ENCODE measurements at regions not wholly inside any gene's neighbourhood (a gene's known extent, or its start where the extent isn't known, plus 50 kb on each side); places are given as distances from the start of the nearest gene placed in this dataset.

GRCh38 chr11:20289732-20290131, 73.8 kb upstream of the HTATIP2 start:
- H3K9me3 ChIP-seq = no peaks in the 10 kb centered on the region
- no peaks in the 10 kb centered on the region for H3K4me1 ChIP-seq
- H3K27me3 ChIP-seq = peaks cover 0 to 25% (median 6%) of the 10 kb centered on the region in 7 donors
- no peak for DNase-seq
- TF ChIP-seq CTCF (IDR thresholded peaks at IDR 0.05) = no peak
- no peak for ATAC-seq
- no peak overlapping the region for H3K27ac ChIP-seq
- WGBS, 2 donors = 60 to 61% methylated on average over 2 of the region's 2 CpGs
- intact Hi-C loops (cut with DNase I) = loop anchor here in 1 of 10 donors (5.0 kb wide), 1 partner anchor 1482 kb away; no protein-coding TSS in a partner anchor
- no peak overlapping the region for H3K4me3 ChIP-seq
- no peaks in the 10 kb centered on the region for H3K36me3 ChIP-seq

DNA sequence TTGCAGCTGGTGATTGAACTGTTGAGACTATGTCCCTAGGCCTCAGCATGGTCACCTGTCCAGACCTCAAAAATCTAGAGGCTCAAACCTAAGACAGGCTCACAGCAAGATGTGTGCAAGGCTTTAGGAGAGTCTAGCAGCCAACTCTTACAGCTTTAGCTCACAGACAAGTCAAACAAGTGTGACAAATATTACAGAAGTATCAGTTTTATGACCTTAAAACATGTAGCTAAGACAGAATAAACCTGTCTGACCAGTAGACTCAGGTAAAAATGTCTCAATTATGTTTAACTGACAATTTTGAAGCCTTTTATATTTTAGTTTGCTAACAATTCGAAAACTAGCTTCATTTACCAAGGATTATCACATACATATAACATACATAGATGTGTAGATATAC, 80.0 kb upstream of the HTATIP2 start:
- DNase-seq = no peak
- peaks cover 0 to 16% (median 7%) of the 10 kb centered on the region in 7 donors for H3K27me3 ChIP-seq
- 64 to 70% methylated on average over 1 of the region's 1 CpG for WGBS, 2 donors
- no peak overlapping the region for H3K4me3 ChIP-seq
- no peak for ATAC-seq
- H3K9me3 ChIP-seq = peaks cover 0 to 18% (median 0%) of the 10 kb centered on the region in 11 donors
- no peaks in the 10 kb centered on the region for H3K4me1 ChIP-seq
- H3K27ac ChIP-seq = no peak overlapping the region
- intact Hi-C loops (cut with DNase I) = no loop called here
- no peaks in the 10 kb centered on the region for H3K36me3 ChIP-seq
- TF ChIP-seq CTCF (IDR thresholded peaks at IDR 0.05) = no peak

- Histone ChIP-seq H3K36me3 (no peaks in the 10 kb centered on the region), H3K9me3 (peaks cover 0 to 11% (median 0%) of the 10 kb centered on the region in 11 donors), H3K27me3 (peaks cover 0 to 18% (median 7%) of the 10 kb centered on the region in 7 donors), H3K27ac (no peak overlapping the region), H3K4me1 (no peaks in the 10 kb centered on the region), H3K4me3 (no peak overlapping the region)
- ATAC-seq (no peak), DNase-seq (no peak)
- intact Hi-C loops (cut with DNase I) = no loop called here
- 40 to 55% methylated on average over 5 of the region's 5 CpGs for WGBS, 2 donors
- no peak for TF ChIP-seq CTCF (IDR thresholded peaks at IDR 0.05)
These were observed 84.8 kb upstream of the HTATIP2 start for GRCh38 chr11:20278727-20279126.

GRCh38 chr11:20277014-20277413, 86.5 kb upstream of the HTATIP2 start:
- no peak for DNase-seq

More at GRCh38 chr11:20277014-20277413, 86.5 kb upstream of the HTATIP2 start:
- H3K27ac ChIP-seq = no peak overlapping the region
- H3K4me1 ChIP-seq = no peaks in the 10 kb centered on the region
- 86 to 88% methylated on average over 14 of the region's 14 CpGs for WGBS, 2 donors
- ATAC-seq = no peak
- peaks cover 0 to 18% (median 7%) of the 10 kb centered on the region in 7 donors for H3K27me3 ChIP-seq
- H3K4me3 ChIP-seq = no peak overlapping the region
- intact Hi-C loops (cut with DNase I) = no loop called here
- H3K9me3 ChIP-seq = no peaks in the 10 kb centered on the region
- no peak for TF ChIP-seq CTCF (IDR thresholded peaks at IDR 0.05)
- H3K36me3 ChIP-seq = no peaks in the 10 kb centered on the region
